ENCODE measurements at regions not wholly inside any gene's neighbourhood (a gene's known extent, or its start where the extent isn't known, plus 50 kb on each side); places are given as distances from the start of the nearest gene placed in this dataset.
"Not testable (repeated sequence)": the region's sequence is repeated elsewhere in the genome, so short reads cannot be mapped to it uniquely, and the experiment has no call there.

DNA sequence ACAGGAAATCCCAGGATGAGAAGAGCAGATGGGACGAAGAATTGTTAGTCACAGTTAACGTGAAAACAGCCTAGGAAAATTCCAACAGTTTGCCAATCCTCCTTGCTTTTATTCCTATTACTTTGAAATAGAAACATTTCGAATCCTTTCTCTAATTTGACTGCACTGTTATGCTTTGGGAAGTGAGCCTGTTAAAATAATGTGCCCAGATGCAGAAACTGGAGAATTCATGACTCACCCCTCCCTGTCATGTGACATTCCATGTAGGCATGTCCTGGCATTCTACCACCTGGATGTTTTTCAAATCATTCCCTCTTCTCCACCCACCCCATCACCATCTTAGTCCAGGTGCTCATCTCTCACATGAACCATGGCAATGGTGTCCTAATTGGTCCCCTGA lies 107.3 kb downstream of the MINAR1 start:
- DNase-seq, result no peak

DNA sequence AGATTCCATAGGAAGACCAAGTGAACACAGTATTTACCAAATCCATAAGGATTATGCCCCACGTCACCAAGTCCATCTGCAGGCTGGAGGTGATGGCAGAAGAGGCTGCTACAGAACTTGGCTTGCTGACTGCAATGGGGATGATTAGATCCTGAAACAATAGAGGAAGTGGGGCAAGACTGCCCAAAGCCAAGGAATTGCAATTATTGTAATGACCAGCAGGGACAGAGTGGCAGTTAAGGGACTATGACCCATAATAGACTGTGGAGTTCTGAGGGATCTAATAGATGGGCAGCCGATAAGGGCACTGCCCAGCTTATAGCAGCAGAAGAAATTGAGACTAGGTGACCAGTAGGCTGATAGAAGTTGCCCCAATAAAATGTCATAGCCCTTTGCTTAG lies 108.4 kb downstream of the MINAR1 start:
- DNase-seq, result no peak

DNA sequence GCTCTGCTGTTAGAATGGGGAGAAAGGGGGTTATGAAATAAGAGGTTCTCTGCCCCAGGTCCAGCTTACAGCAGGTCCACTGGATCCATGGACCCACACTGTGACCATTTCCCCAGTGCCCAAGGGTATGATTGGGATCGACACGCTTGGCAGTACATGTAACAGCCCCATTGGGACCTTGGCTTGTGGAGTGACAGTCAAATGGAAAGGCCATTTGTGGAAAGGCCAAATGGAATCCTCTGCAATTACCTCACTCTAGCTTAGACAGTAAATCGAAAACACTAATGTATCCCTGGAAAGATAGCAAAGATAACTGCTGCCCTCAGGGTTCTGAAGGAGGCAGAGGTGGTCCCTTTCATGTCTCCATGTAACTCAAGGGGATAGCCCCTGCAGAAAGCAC lies 109.1 kb downstream of the MINAR1 start:
- DNase-seq, result no peak

DNA sequence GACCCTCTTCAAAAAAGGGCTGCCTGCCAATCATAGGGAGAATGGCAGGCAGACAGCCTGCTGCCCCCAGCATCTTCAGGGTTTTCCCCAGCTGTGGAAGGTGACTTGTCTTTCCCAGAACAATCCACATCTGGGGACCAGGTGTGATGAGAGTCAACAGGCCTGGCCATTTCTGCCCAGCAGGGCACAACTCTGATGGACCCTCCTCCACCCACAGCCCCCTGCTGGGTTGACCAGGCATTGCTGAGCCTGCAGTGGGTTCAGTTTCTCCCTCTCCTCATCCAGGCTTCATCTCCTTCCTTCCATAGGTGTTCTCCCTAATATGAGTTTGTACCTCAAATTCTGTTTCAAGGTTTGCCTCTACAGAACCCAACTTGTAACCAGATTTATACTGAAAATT lies 111.0 kb downstream of the MINAR1 start:
- DNase-seq, result no peak

DNA sequence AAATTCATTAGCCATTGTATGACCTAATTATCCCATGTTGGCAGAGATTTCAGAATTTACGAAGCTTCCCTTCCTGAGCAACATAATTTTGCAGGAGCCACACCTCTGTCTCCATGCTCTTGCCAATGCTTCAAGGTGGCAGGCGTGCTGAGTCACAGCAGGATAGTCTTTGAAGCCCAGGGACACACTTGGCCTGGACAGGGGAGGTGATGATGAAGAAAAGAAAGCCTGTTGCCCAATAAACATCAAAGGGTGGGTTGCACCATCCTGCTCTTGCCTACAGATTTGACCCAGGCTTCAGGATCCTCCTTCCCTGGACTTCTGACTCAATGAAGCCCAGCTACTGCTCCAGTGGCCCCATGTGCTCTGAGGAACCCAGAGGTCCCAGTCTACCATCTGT lies 117.1 kb downstream of the MINAR1 start:
- no peak for DNase-seq

DNA sequence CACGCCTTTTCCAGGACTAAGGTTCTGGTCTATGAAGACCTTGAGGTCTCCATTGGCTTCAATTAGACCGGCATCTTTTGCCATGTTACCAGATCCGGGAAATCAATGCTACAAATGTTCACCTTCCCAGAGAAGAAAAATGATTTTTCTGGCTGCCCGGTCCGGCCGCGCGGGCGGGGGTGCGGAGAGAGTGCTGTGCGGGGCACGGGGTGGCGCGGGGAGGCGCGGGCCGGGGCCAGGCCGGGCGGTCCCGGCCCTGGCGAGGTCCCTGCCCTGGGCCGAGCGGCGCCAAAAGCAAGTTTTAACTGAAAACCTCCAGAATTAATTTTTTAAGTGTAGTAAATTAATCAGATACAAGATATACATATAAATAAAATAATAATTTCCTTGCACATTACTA lies 128.2 kb downstream of the MINAR1 start:
- DNase-seq, result no peak

DNA sequence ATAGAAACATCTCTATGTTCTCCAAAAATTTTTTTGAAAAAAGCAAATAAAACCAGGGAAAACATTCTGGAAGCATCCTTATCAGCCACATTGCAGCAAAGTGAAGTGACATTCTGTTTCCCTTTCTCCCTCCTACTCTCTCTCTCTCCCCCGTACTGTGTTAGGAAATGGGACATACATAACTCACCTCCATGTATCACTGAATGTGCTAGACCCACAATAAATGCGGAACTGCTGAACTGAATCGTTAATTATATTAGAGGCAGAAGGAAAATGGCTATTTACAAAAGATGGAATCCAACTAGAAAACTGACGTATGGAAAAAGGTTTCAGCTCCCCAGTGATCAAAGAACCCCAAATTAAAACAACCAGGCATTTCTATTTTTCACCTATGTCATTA lies 129.8 kb downstream of the MINAR1 start:
- no peak for DNase-seq

DNA sequence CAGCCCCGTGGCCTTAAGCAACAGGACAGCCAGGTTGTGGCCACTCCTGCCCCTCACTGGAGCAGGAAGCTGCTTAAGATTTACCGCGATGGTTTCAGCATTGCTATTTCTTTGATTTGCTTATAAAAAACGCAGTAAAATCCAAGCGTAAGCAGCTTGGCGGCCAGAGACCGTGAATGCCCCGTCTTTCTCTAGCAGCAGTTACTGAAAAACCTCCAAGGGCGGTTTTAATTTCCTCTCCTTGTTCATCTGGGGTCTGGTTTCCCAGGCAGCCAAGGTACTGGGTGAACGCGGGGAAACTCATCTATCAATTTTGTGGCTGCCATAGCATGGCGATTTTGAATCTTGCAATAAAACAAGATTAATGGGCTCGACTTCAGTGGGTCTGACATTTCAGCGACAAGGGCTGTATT lies 130.3 kb downstream of the MINAR1 start:
- DNase-seq, result no peak

DNA sequence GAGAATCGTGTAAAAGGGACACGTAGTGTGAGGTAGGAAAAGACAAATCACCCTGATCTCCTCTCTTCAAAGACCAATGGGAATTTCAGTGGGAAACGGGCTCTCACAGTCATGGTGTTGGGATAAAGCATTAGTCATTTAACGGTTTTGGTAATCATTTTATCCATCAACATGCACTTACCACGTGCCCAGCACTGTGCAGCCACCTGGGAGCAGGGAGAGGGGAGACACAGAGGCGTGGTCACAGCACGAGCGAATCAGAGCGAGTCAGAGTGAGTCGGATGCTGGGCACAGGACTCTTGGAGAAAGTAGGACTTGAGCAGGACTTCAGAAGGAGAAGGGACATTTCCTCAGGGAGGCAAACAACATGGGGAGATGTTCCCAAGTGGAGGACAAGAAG lies 130.8 kb downstream of the MINAR1 start:
- DNase-seq, result no peak

DNA sequence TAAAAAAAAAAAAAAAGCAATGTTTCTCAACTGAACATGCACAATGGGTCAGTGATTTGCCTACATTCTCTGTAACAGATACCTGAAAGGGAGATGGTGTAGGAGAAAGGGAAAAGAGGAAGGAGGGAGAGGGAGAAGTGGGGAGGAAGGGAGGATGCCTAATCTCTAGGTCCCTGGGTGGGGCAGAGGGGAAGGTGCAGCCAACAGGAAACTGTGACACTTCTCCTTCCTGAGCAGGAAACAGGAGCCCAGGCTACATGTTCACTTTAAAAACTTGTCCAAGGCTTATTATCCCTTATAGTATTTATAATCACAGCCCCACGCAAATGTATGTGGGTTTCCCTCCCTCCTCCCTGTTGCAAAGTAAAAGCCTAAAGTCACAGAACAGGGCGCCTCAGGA lies 137.9 kb downstream of the MINAR1 start:
- no peak for DNase-seq

DNA sequence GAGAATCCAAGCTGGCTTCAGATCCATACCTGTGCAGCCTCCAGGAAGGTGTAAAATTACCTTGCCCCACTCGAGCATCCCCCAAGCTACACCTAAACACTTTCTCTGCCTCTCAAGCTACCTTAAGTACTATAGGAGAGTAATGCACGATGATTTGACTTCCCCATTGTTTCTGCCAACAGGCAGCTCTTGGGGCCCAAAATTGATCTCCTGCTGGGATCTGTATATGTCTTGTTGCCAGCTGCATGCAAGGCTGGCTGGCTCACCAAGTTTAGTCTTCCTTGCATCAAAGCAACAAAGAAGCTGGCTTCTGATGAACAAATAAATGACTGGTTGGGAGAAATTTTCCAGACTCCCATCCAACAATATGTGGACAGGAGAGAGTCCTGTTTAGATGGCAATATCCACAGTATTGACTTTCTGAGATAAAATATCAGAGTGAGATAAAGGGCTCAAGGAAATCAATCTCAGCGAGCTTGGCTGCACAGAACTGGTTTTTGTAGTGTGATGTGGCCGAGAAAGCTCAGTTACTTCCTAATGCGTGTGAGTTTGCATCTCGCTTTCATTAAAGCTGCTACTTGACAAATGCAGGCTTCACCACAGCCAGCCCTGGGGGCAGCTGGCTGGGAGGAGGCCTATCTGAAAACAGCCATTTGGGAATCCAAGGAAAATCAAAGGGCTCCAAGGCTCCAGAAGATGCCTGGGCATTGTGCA lies 140.7 kb downstream of the MINAR1 start:
- no peak for DNase-seq

DNA sequence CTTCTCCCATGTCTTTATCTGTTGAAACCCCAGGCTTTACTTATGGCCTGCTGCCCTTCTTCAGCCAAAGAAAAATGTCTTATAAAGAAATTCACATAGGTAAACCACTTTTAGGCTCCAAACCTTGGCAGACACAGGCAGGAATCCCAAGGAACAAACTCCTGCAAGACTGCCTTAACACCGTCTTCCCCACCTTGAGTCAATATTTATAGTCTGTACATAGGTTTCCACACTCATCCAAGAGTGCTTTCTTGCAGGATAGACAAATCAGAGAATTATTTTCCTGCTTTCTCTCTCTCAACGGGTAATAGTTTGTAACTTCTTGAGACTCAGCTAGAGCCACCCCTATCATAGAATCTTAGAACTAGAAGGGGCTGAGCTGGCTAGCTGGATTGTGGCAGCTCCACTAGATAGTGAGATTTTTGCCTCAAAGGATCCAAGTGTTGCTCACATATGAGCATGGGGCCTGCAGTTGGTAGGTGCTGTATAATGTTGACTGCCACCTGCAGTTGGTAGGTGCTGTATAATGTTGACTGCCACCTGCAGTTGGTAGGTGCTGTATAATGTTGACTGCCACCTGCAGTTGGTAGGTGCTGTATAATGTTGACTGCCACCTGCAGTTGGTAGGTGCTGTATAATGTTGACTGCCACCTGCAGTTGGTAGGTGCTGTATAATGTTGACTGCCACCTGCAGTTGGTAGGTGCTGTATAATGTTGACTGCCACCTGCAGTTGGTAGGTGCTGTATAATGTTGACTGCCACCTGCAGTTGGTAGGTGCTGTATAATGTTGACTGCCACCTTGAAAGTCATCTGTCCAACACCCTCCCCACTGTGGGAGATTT lies 142.5 kb downstream of the MINAR1 start:
- DNase-seq, result not testable (repeated sequence)

DNA sequence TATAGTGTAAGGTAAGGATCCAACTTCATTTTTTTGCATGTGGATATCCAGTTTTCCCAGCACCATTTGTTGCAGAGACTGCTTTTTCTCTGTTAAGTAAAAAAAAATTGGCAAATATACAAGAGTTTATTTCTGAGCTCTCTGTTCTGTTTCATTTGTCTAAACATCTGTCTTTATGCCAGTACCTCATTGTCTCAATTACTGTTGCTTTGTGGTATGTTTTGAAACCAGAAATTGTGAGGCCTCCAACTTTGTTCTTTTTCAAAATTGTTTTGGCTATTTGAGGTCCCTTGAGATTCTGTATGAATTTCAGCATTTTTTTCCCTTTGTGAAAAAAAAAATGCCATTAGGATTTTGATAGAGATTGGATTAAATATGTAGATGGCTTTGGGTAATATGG lies 150.5 kb downstream of the MINAR1 start:
- no peak for DNase-seq

DNA sequence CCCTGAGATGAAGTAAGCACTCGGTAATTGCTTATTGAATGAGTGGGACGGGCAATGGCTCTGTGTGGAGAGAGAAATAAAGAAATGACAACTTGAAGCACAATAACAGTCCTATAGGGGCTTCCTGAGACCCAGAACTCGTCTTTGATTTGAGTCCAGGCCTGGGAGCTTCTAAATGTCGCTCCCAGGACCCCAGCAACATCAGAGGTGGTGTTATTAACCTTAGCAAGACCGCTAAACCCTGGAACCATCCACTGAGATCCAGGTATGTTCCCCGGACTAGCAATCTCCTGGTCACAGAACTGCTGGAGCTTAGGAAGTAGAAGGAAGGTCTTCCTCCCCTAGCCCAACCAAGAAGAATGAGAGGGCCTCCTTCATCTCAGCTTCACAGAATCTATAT lies 160.0 kb downstream of the MINAR1 start:
- no peak for DNase-seq

DNA sequence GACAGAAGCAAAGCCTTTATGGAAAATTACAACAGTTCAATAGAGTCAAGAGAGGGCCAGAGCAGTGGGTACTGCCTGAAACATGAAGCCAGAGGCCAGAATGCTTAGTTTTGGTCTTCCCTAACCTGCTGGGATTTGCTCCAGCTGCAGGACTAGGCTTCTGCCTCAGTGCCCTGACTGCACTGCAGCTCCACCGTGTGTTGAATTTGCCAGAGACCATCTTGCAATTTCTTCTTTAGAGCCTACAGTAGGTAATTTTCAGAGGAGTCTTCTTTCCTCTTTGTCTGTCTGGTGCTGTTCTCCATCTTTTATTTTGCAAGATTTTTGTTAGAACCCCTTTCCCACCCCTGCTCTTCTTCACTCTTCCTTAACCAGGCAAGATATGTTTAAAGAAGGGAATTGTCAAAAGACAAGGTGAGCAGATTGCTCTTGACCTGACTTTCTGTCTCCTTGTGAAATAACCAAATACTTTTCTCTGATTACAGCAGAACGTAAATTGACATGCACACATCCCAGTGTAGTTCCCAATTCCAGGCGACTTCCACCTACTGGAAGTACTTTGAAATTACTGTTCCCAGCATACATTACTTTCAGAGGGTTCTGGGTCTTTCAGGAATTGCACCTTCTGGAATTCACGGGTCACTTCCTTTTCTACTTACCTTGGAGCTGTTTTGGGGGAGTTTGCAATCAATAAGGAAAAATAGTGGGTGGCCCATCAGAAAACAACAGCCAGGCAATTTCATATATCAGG lies 161.2 kb downstream of the MINAR1 start:
- no peak for DNase-seq

DNA sequence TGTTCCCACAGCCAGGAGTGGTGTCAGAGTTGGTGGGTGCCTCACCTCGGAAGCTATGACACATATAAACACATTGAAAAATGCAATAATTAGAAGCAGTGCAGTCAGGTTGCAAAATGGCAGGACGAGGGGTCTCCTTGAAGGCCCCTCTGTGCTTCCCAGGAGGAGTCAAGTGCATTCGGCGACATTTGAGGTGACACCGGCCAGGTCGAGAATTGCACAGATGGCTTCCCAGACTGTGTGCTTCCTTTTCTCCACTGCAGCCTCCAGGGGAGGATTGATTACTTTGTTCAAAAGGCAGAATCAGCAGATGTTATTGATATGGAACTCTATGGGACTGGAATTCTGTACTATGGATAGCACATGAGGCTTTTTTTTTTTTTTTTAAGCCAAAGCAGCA lies 163.2 kb downstream of the MINAR1 start:
- DNase-seq, result no peak

DNA sequence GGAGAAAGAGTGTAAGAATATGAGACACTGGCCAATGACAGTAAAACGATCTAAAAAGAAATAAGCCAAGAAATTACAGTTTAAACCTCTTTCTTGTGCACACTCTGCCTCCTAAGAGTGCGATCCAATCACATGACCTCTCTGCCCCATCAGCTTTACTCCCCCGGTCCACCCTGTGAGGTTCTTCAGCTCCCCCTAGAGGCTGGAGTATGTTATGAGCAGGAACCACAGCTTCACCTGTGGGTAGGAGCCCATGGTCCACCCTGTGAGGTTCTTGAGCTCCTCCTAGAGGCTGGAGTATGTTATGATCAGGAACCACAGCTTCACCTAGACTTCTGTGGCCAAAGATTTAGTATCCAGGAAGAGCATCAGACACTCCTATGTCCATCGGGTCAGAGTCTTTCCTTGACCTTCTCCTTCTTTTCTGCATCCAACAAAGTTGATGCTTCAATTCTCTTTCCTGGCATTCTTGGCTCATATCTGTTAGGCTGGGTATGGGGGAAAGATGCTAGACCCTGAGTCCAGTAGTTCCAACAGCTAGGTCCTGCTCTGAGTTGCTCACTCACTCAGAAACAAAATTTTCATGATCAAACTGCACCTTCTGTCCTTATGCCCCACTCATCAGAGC lies 164.0 kb downstream of the MINAR1 start:
- no peak for DNase-seq

DNA sequence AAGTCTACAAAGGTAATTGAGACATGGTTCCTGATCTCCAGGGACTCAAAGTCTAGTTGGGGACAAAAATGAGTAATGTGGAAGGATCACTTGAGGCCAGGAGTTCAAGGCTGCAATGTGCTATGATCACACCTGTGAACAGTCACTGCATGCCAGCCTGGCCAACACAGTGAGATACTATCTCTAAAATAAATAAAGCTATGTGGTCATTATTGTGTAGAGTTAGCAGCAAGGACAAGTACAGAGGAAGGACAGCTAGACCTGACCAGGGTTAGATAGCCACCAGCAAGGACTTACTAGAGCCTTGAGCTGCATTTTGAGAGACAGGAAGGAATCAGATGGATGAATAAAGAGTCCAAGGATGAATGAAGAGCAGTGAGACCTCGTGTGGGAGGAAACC lies 166.5 kb downstream of the MINAR1 start:
- no peak for DNase-seq

DNA sequence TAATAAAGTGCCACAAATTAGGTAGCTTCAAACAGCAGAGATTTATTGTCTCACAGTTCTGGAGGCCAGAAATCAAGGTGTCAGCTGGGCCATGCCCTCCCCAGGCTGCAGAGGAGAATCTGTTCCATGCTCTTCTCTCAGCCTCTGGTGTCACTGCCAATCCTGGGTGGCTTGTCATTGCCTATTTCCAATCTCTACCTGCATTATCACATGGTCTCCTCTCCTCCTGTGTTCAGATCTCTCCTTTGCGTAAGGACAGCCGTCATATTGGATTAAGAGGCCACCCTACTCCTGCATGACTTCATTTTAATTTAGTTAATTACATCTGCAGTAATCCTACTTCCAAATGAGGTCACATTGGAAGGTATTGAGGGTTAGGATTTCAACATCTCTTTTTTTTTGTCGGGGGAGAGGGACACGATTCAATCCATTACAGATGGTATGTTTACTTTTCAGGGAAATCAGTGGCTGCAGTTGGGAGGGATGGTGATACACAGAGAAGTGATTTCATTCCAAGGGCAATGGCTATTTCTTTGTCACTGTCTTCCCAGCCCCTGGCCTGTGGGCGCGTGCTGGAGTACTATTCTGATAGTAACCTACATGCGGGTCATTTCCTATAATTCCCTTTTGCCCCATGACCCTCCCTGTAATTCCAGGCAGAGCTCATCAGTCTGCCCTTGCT lies 169.4 kb downstream of the MINAR1 start:
- DNase-seq, result no peak

DNA sequence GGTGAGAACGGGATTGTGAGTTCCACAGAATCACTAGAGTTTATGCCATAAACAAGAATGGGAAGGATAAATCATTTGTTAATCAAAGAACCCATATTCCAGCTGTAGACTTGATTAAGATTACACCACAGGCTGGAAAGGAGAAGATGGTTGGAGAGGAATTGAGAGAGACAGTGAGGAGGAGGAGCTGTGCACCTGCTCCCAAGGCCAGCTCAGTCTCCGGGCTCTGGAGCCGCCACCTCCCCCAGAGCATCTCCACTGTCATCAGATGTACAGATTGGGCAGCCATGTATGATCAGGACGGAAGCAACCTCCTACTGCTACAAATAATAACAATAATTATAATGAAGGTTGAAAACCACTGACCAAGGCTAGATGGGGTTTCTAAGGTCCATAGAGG lies 170.0 kb downstream of the MINAR1 start:
- DNase-seq, result no peak

DNA sequence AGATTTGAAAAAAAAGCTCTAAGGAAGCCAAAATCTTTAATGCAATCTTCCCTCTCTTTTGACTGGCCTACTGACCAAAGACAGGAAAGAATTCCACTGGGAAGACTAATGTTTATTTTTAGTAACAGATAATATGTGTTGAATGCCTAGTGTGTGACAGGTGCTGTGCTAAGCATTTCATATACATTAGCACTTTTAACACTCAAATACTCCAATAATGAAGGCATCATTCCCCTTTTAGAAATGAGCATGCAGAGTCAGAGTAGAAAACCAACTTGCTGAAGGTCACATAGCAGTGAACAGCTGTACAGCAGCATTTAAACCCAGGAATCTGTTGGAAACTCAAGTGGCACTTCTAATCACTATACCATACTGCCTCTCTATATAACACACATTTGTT lies 170.6 kb downstream of the MINAR1 start:
- no peak for DNase-seq

DNA sequence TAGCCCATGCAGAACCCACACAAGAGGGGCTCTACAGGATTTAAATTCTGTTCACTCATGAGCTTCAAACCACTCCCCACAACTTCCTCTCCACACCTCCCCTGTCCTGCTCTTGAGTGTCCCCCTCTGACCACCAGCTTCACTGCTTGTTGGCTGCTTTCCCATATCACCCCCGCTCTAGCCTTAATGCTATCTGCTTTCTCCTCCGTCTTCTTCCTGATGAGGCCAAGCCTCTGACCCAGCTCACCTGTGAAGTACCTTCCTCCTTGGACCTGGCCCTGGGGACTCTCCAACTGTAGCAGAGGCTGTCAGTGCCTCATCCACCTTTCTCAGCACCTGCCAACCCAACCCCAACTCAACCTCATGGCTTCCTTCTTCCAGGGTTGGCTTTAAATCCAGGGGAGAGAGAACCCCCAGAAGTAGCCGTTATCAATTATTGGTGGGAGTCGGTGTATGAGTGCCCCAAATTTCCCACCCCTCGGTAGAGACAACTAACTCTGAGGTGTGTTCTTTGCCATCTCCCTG lies 174.8 kb downstream of the MINAR1 start:
- DNase-seq, result no peak

All from skin of body (tissue), 1 donor.